DND-41 (cell line): ENCODE measurements at regions not wholly inside any gene's neighbourhood (a gene's known extent, or its start where the extent isn't known, plus 50 kb on each side); places are given as distances from the start of the nearest gene placed in this dataset.

ENCODE experiments used
- ATAC-seq: fragments of 200-7000 bp; cut with Tn5 transposase; 3 replicates; pipeline ENCODE4 v1.9.1; 2021; ENCODE audit warnings: low read depth; ENCODE audit not compliant: insufficient read depth
- DNase-seq: peaks from one replicate; pipeline ENCODE4 v3.0.0-alpha.2; 2020
- H2AFZ ChIP-seq: 2 replicates; pipeline ENCODE4 v1.6.0; 2012; ENCODE audit warnings: low read depth, low read length
- H3K27ac ChIP-seq: 2 replicates; pipeline ENCODE4 v1.5.1; 2012; ENCODE audit warnings: low read length, inconsistent platforms
- H3K27me3 ChIP-seq: fragments of 200-600 bp; sonication (generic); 2 replicates; pipeline ENCODE4 v1.6.0; 2012; ENCODE audit warnings: low read length, mild to moderate bottlenecking, inconsistent platforms; ENCODE audit not compliant: insufficient read depth, poor library complexity
- H3K36me3 ChIP-seq: 2 replicates; pipeline ENCODE4 v1.5.1; 2012; ENCODE audit warnings: low read length, inconsistent platforms; ENCODE audit not compliant: insufficient read depth
- H3K4me1 ChIP-seq: 2 replicates; pipeline ENCODE4 v1.5.1; 2012; ENCODE audit warnings: mild to moderate bottlenecking, low read length; ENCODE audit not compliant: insufficient read depth
- H3K4me2 ChIP-seq: 2 replicates; pipeline ENCODE4 v1.6.0; 2012; ENCODE audit warnings: mild to moderate bottlenecking, moderate library complexity, low read length, inconsistent platforms; ENCODE audit not compliant: insufficient read depth
- H3K4me3 ChIP-seq, 2 experiments: fragments of 200-600 bp in 1 of 2; shearing (Covaris generic) in 1 of 2; 2 replicates each; pipeline ENCODE4 v1.5.1; 2012 to 2016; ENCODE audit warnings: inconsistent platforms in 2 of 2, low read length in 2 of 2, mild to moderate bottlenecking in 2 of 2, low read depth in 1 of 2, moderate library complexity in 1 of 2
- H3K79me2 ChIP-seq: 2 replicates; pipeline ENCODE4 v1.6.0; 2012; ENCODE audit warnings: low read length, inconsistent platforms; ENCODE audit not compliant: insufficient read depth
- H3K9ac ChIP-seq: 2 replicates; pipeline ENCODE4 v1.6.0; 2012; ENCODE audit warnings: low read depth, mild to moderate bottlenecking, inconsistent platforms, low read length, moderate library complexity
- H3K9me3 ChIP-seq: 2 replicates; pipeline ENCODE4 v1.5.1; 2012; ENCODE audit warnings: low read length, moderate library complexity, mild to moderate bottlenecking, inconsistent platforms; ENCODE audit not compliant: insufficient read depth, severe bottlenecking
- H4K20me1 ChIP-seq: 2 replicates; pipeline ENCODE4 v1.6.0; 2012; ENCODE audit warnings: low read length; ENCODE audit not compliant: insufficient read depth
- EZH2 ChIP-seq: IDR thresholded peaks from 3 replicates; pipeline ENCODE4 v1.6.1; 2012; ENCODE audit warnings: borderline replicate concordance, low read depth, mild to moderate bottlenecking, moderate library complexity, low read length, inconsistent platforms; ENCODE audit not compliant: severe bottlenecking
- TF ChIP-seq, protein P1 (sequence below): IDR thresholded peaks from 2 replicates; pipeline ENCODE4 v1.5.1; 2012; ENCODE audit warnings: borderline replicate concordance, low read length, moderate library complexity, mild to moderate bottlenecking; ENCODE audit not compliant: poor library complexity, severe bottlenecking; ENCODE audit errors: extremely low read depth

GRCh38 chr6:94357381-94357980, 938.1 kb upstream of the EPHA7 start:
- Histone ChIP-seq H3K27me3 (no peaks in the 10 kb centered on the region), H3K9me3 (no peaks in the 10 kb centered on the region), H3K4me2 (no peak overlapping the region), H3K27ac (no peak overlapping the region), H4K20me1 (no peaks in the 10 kb centered on the region), H3K36me3 (no peaks in the 10 kb centered on the region), H3K4me1 (no peaks in the 10 kb centered on the region), H3K79me2 (no peaks in the 10 kb centered on the region), H3K4me3 (no peak overlapping the region), H2AFZ (no peak overlapping the region), H3K9ac (no peak overlapping the region)
- ATAC-seq (no peak), DNase-seq (no peak)
- TF ChIP-seq, protein P1, sequence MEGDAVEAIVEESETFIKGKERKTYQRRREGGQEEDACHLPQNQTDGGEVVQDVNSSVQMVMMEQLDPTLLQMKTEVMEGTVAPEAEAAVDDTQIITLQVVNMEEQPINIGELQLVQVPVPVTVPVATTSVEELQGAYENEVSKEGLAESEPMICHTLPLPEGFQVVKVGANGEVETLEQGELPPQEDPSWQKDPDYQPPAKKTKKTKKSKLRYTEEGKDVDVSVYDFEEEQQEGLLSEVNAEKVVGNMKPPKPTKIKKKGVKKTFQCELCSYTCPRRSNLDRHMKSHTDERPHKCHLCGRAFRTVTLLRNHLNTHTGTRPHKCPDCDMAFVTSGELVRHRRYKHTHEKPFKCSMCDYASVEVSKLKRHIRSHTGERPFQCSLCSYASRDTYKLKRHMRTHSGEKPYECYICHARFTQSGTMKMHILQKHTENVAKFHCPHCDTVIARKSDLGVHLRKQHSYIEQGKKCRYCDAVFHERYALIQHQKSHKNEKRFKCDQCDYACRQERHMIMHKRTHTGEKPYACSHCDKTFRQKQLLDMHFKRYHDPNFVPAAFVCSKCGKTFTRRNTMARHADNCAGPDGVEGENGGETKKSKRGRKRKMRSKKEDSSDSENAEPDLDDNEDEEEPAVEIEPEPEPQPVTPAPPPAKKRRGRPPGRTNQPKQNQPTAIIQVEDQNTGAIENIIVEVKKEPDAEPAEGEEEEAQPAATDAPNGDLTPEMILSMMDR: no peak
- TF ChIP-seq EZH2: no peak

GRCh38 chr6:94350833-94351232, 931.5 kb upstream of the EPHA7 start:
- H3K9me3 ChIP-seq: no peaks in the 10 kb centered on the region
- H3K27me3 ChIP-seq: no peaks in the 10 kb centered on the region
- TF ChIP-seq, protein P1: no peak
- no peak for TF ChIP-seq EZH2
- no peak overlapping the region for H3K27ac ChIP-seq
- DNase-seq (no peak), ATAC-seq (no peak)
- H3K79me2 ChIP-seq: no peaks in the 10 kb centered on the region
- no peak overlapping the region for H3K4me2 ChIP-seq
- H3K4me3 ChIP-seq: no peak overlapping the region
- H4K20me1 ChIP-seq: no peaks in the 10 kb centered on the region
- H3K36me3 ChIP-seq: no peaks in the 10 kb centered on the region
- no peak overlapping the region for H2AFZ ChIP-seq
- H3K4me1 ChIP-seq: no peaks in the 10 kb centered on the region
- no peak overlapping the region for H3K9ac ChIP-seq

DNA sequence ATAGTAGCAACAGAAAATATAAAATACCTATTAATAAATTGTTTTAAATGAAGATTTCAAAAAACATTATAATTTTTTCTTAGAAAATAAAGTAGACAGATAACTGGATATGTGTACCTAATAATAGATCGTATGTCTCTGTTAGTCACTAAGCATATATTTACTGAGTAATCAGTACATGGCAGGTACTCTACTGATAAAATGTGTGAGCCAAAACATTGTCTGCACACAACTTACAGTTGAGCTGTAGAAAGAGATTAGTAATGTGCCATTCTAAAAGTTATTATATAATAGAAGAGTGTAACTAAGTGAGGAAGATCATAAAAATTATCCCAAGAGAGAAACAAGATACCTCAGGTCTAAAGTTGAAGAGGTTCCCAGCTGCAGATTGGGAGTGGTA, 929.9 kb upstream of the EPHA7 start:
- no peak for ATAC-seq
- H3K4me1 ChIP-seq: no peaks in the 10 kb centered on the region
- no peak for DNase-seq

More for the DNA sequence above, 929.9 kb upstream of the EPHA7 start:
- H3K4me3 ChIP-seq: no peak overlapping the region
- no peaks in the 10 kb centered on the region for H3K79me2 ChIP-seq
- H3K27ac ChIP-seq: no peak overlapping the region
- no peak for TF ChIP-seq EZH2
- TF ChIP-seq, protein P1: no peak
- H3K27me3 ChIP-seq: no peaks in the 10 kb centered on the region
- no peaks in the 10 kb centered on the region for H3K9me3 ChIP-seq
- no peaks in the 10 kb centered on the region for H3K36me3 ChIP-seq
- H3K4me2 ChIP-seq: no peak overlapping the region
- H4K20me1 ChIP-seq: no peaks in the 10 kb centered on the region
- H2AFZ ChIP-seq: no peak overlapping the region
- no peak overlapping the region for H3K9ac ChIP-seq
